ENCODE measurements at regions not wholly inside any gene's neighbourhood (a gene's known extent, or its start where the extent isn't known, plus 50 kb on each side); places are given as distances from the start of the nearest gene placed in this dataset.

- H3K9ac ChIP-seq (ENCODE audit: low read depth, low read length) = no peak overlapping the region
- ChIA-PET CTCF (no interaction called here), POLR2A (ENCODE audit: unreplicated experiment) (no interaction called here)
- H3K4me2 ChIP-seq (ENCODE audit: low read depth, low read length) = no peak overlapping the region
- no peak overlapping the region for H2BK15ac ChIP-seq (ENCODE audit: low read depth, low read length)
- no peak overlapping the region for H3K56ac ChIP-seq (ENCODE audit: extremely low read depth, insufficient read depth, low read length)
- no peak overlapping the region for H2BK120ac ChIP-seq (ENCODE audit: low read depth, low read length)
- no peaks in the 10 kb centered on the region for H3K9me3 ChIP-seq (ENCODE audit: control insufficient read depth, insufficient read depth, low read length)
- dilution Hi-C loops (cut with HindIII; ENCODE audit: low sequenced_read_pairs, unreplicated experiment) (no loop called here), in situ Hi-C loops (cut with MboI; ENCODE audit: low sequenced_read_pairs) (no loop called here), intact Hi-C loops (cut with micrococcal nuclease) (no loop called here)
- DNase-seq (no peak), ATAC-seq (ENCODE audit: low read depth) (no peak)
- no peak overlapping the region for H4K5ac ChIP-seq (ENCODE audit: low read depth, low read length)
- H2AFZ ChIP-seq (replicated peaks; ENCODE audit: low read length, poor library complexity) = no peak overlapping the region
- H2AK9ac ChIP-seq (replicated peaks; ENCODE audit: low read depth, low read length, poor library complexity) = no peak overlapping the region
- no peak overlapping the region for H4K8ac ChIP-seq (ENCODE audit: low read depth in 2 of 2, low read length in 2 of 2)
- no peak overlapping the region for H3K27ac ChIP-seq (ENCODE audit: insufficient read depth, low read length)
- H3K18ac ChIP-seq (ENCODE audit: low read depth, low read length) = no peak overlapping the region
- no peaks in the 10 kb centered on the region for H3K27me3 ChIP-seq (ENCODE audit: control insufficient read depth, insufficient read depth, low read length)
- no peak overlapping the region for H4K91ac ChIP-seq (ENCODE audit: insufficient read depth, low read depth, low read length)
- H3K4ac ChIP-seq (ENCODE audit: low read depth, low read length) = no peak overlapping the region
- no peaks in the 10 kb centered on the region for H3K79me1 ChIP-seq (ENCODE audit: low read depth in 1 of 2, low read length in 2 of 2)
- H2BK20ac ChIP-seq (ENCODE audit: low read depth, low read length) = no peak overlapping the region
- peaks cover 13% of the 10 kb centered on the region for H3K9me1 ChIP-seq (ENCODE audit: insufficient read depth, low read length)
- no peak overlapping the region for H2BK5ac ChIP-seq (ENCODE audit: low read depth, low read length, poor library complexity, severe bottlenecking)
- no peaks in the 10 kb centered on the region for H3K36me3 ChIP-seq (ENCODE audit: control insufficient read depth, insufficient read depth, low read length)
- no peaks in the 10 kb centered on the region for H4K20me1 ChIP-seq (ENCODE audit: insufficient read depth, low read length)
- TF ChIP-seq USF2 (IDR thresholded peaks at IDR 0.05; ENCODE audit: low read depth, low read length) = no peak
- no peak for TF ChIP-seq CEBPB (IDR thresholded peaks at IDR 0.05; ENCODE audit: low read depth, low read length)
- TF ChIP-seq POLR2A (IDR thresholded peaks at IDR 0.05; ENCODE audit: low read depth, low read length) = no peak
- no peak for TF ChIP-seq MAZ (IDR thresholded peaks at IDR 0.05; ENCODE audit: borderline replicate concordance, low read depth, low read length)
- TF ChIP-seq RCOR1 (IDR thresholded peaks at IDR 0.05; ENCODE audit: insufficient replicate concordance, low read length) = no peak
- TF ChIP-seq MXI1 (IDR thresholded peaks at IDR 0.05; ENCODE audit: borderline replicate concordance, low read depth, low read length) = no peak
- TF ChIP-seq FOS (IDR thresholded peaks at IDR 0.05; ENCODE audit: low read depth, low read length) = no peak
- no peak for TF ChIP-seq SMC3 (IDR thresholded peaks at IDR 0.05; ENCODE audit: low read depth, low read length)
- no peak for TF ChIP-seq NFE2L2 (IDR thresholded peaks at IDR 0.05; ENCODE audit: low read depth, low read length)
- TF ChIP-seq RFX5 (IDR thresholded peaks at IDR 0.05; ENCODE audit: low read depth, low read length) = no peak
- no peak for TF ChIP-seq ELK1 (IDR thresholded peaks at IDR 0.05; ENCODE audit: borderline replicate concordance, low read depth, low read length)
- no peak for TF ChIP-seq BHLHE40 (IDR thresholded peaks at IDR 0.05; ENCODE audit: low read depth, low read length)
- no peak for TF ChIP-seq CHD1 (IDR thresholded peaks at IDR 0.05; ENCODE audit: low read depth, low read length)
- TF ChIP-seq CTCF (conservative IDR thresholded peaks at IDR 0.05; ENCODE audit: low read depth, low read length) = no peak
- TF ChIP-seq MAFK (IDR thresholded peaks at IDR 0.05; ENCODE audit: low read depth, low read length) = no peak
- no peak for TF ChIP-seq RAD21 (IDR thresholded peaks at IDR 0.05; ENCODE audit: low read length)
- no peak overlapping the region for H3K4me3 ChIP-seq (ENCODE audit: insufficient read depth, low read depth, low read length)
- peaks cover 7% of the 10 kb centered on the region for H3K4me1 ChIP-seq (ENCODE audit: control insufficient read depth, insufficient read depth, low read length)
- no peak overlapping the region for H3K14ac ChIP-seq (replicated peaks; ENCODE audit: low read depth, low read length)
- H3K23ac ChIP-seq (ENCODE audit: low read depth, low read length) = no peak overlapping the region
- no peak overlapping the region for H2AK5ac ChIP-seq (ENCODE audit: low read depth, low read length)
- WGBS, 2 experiments (ENCODE audit: extremely low coverage in 2 of 2, insufficient read length in 1 of 2) = no CpG with 5 or more reads among the region's 1 CpG
- BruUV-seq (replicated peaks) = no TSS peak
Measured at GRCh38 chr1:216898801-216899200, 175.6 kb upstream of the ESRRG start.

Data from IMR-90 (cell line).